ENCODE measurements at regions not wholly inside any gene's neighbourhood (a gene's known extent, or its start where the extent isn't known, plus 50 kb on each side); places are given as distances from the start of the nearest gene placed in this dataset.

- TF ChIP-seq POLR2A (IDR thresholded peaks at IDR 0.05; ENCODE audit: low read depth, low read length) = no peak
- no peak for TF ChIP-seq CTCF (IDR thresholded peaks at IDR 0.05; ENCODE audit: extremely low read depth in 1 of 2, insufficient read depth in 1 of 2, low read depth in 1 of 2, low read length in 2 of 2)
- TF ChIP-seq MYC (IDR thresholded peaks at IDR 0.05; ENCODE audit: low read depth, low read length) = no peak
- no peak for TF ChIP-seq POLR2AphosphoS5 (IDR thresholded peaks at IDR 0.05; ENCODE audit: insufficient read depth, low read depth, low read length)
- TF ChIP-seq GATA2 (IDR thresholded peaks at IDR 0.05; ENCODE audit: insufficient read depth, insufficient read length, low read depth, low read length) = no peak
- no peak for TF ChIP-seq EZH2 (IDR thresholded peaks at IDR 0.05; ENCODE audit: borderline replicate concordance, low read depth, low read length, severe bottlenecking)
- TF ChIP-seq FOS (IDR thresholded peaks at IDR 0.05; ENCODE audit: borderline replicate concordance, insufficient read depth, low read length) = no peak
- TF ChIP-seq JUN (IDR thresholded peaks at IDR 0.05; ENCODE audit: borderline replicate concordance, insufficient read depth, insufficient read length, low read depth) = no peak
- TF ChIP-seq MAX (IDR thresholded peaks at IDR 0.05; ENCODE audit: insufficient read depth, insufficient read length) = no peak
Measured at GRCh38 chr9:28203036-28203435, 629.8 kb upstream of the C9orf72 start.
